ENCODE measurements at regions not wholly inside any gene's neighbourhood (a gene's known extent, or its start where the extent isn't known, plus 50 kb on each side); places are given as distances from the start of the nearest gene placed in this dataset.

DNA sequence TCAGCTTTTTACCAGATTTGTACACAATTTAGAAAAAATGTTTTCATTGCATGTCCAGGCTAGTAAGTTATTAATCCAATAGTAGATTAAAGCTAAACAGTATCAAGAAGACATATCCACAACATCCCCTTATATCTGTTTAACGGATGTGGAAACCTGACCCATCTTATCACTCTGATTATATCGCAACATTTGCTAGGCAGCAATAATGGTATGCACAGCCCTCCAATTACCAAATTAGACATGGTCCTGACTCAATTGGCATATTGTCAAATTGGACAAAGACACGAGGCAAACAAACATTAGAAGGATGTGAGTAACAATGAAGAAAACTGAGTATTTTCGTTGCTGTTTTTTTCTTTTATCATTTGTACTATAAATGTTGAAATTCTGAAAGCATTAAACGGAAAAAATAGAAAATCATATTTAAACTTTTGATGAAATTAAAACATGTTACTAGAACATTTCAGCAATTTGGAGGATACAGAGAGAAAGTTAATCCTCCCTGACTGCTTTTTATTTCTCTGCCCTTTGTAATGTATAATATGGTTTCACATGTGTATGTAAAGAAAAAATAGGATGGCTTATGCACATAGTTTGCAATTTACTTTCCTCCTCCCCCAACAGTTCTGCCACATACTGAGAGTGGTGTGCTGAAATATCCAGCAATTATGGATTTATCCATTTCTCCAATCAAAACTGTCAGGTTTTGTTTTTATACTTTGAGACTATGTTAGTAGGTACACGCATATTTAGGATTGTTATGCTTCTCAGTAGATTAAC, 633.7 kb downstream of the ZIC1 start:
- no peak for DNase-seq

GRCh38 chr3:148044151-148044550, 635.0 kb downstream of the ZIC1 start:
- no peak for DNase-seq

DNA sequence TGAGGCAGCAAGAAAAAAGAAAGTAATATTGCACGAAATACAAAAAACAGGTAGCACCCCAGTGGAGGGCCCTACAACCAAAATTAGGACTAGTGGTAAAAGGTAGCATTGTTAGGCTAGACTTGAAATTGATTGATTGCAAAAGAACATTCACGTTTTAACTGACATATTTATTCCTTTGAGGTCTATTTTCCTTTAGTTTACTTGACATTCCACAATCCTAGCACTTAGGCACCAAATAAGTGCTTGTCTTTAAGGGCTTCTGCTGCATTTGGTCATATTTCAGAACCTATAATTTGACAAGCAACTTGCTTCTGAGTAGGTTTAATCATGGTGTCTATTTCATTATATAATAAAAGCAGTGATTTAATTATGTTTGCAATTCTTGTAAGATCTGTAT, 642.7 kb upstream of the AGTR1 start:
- no peak for DNase-seq

GRCh38 chr3:148062590-148062989, 635.1 kb upstream of the AGTR1 start:
- DNase-seq = no peak

DNA sequence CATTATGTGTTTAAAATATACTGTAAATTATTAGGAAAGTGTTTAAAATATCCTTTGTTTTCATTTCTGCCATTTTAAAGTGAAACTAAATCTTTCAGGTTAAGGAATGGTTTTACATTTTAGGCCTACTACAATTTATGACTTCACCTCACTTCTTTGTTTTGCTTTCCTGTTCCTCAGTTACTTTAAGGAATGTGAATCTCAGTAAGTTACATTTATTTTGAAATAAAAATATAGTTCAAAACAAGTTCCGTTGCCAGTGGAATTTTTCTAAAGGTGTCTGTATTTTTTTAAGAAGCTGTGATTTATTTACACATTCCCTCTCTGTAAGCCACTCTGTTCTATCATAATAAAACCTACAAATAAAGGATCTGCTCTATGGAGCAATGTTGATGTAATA, 630.9 kb upstream of the AGTR1 start:
- DNase-seq = no peak

DNA sequence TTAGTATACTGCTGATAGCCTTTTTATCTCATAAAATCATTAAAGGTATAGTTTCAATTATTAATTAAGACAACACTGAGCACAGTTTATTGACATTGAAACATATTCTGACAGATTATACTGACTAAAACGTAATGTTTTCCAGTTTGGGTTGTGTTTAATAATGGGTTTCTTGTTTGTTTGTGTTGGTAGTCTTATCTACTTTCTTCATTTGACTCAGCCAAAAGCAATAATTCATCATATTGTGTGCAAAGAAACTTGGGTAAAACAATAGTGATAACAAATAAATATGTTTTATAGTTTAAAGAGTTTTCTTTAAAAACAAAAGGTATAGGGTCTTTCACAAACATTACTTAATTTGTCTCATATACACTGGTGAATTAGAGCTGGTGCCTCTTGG, 629.2 kb upstream of the AGTR1 start:
- DNase-seq = no peak

- DNase-seq = no peak
Measured at GRCh38 chr3:148070041-148070440, 627.7 kb upstream of the AGTR1 start.

GRCh38 chr3:148073721-148074456, 623.8 kb upstream of the AGTR1 start:
- no peak for DNase-seq

GRCh38 chr3:148074946-148075345, 622.8 kb upstream of the AGTR1 start:
- no peak for DNase-seq

GRCh38 chr3:148075771-148076716, 621.7 kb upstream of the AGTR1 start:
- DNase-seq = peak; percentile 27

DNA sequence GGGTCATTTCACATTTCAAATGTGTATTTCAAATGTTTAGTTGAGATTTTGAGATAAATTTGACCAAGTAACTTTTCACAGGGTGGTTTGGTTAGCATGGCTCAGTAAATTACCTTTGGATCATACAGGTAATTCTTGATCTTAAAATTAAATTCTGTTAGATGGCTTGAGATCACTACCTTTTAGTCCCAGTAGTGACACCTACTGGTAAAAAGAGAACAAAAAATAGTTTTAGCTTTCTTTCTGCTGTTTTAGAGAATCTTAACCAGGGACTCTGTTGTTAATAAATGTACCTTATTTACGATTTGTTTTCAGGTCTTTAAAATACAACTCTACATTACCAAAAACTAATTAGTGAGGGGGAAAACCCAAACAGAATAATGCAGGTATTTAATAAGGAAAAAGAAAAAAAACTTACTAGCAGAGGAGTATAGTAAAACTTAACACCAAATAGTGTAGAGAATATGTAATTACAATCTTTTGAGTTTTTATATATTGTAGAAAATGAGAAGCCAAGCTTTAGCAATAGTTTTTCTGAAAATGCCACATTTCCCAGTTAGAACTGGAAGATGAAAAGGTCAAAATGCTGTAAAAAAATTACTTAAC, 620.3 kb upstream of the AGTR1 start:
- no peak for DNase-seq

GRCh38 chr3:148077965-148078364, 619.7 kb upstream of the AGTR1 start:
- no peak for DNase-seq

- DNase-seq = no peak
Measured at GRCh38 chr3:148078658-148079057, 619.0 kb upstream of the AGTR1 start.

GRCh38 chr3:148079370-148079769, 618.3 kb upstream of the AGTR1 start:
- DNase-seq = peak; percentile 31

DNA sequence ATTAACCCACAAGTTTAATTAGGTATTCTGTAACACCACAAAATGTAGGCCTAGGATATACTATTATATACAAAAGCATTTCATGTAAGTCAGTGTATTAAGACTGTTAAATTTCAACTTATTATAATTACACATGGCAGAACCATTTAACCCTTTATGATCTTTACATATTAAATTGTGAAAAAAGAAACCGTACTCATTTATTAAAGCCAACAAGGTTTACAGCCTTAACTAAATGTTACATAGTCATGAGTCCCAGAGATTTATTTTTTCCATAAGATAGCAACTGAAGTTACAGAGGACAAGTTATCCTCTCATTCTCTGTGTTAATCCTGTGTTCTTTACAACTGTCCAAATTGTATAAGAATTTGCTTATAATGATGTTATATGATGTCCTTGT, 615.8 kb upstream of the AGTR1 start:
- no peak for DNase-seq

GRCh38 chr3:148082506-148083280, 615.0 kb upstream of the AGTR1 start:
- no peak for DNase-seq

- no peak for DNase-seq
Measured at GRCh38 chr3:148083526-148084182, 614.0 kb upstream of the AGTR1 start.

DNA sequence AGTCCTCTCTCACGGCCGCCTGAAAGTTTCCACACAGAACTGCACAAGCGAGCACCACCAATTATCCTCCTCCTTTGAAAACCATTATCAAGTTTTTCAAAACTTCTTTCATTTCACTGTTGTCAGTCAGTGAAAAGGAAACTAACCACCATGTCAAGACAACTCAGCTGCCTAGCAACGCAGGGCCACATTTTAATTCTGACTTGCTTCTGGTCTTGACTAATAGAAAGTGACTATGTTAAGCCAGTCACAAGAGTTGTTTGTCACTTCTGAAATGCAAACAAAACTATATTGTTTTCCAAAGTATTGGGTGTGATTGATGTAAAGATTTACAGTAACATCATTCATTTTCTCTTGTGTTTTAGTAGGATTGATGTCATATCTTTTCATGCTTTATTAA, 612.8 kb upstream of the AGTR1 start:
- DNase-seq = no peak

GRCh38 chr3:148087601-148088371, 609.9 kb upstream of the AGTR1 start:
- DNase-seq = no peak

DNA sequence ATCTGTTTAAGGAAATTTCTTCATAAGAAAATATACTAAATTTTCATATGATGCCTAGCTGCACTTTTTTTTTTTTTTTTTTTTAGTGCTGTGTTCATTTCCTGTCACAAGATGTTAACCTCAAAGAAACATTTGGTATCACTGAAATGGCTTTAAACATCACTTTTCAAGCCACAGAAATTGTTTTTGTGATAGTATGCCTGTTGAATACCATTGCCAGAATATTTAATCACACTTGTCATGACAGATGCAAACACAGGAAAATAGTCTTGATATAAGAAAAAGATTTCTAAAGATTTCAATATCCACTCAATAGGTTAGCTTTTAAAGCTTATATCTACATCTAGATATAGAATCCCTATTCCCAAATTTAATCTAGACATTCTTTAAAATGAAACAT, 608.5 kb upstream of the AGTR1 start:
- DNase-seq = no peak

DNA sequence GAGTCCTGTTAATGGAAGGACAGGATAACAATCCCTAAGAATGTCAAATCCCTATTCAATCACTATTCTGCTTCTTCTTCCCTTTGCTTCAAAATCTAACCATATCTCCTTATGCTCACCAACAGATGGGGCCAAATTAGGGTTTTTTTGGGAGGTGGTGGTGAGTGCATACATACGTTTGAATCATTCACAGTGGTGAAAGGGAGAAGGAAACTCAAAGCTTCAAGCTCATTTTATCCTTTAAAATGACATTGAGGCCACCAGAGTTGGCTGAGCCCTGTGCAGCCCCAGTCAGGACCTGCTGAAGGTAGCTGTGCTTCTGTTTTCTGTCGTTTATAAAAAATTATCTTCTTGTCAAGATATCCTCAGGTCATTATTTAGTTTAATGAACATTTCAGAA, 607.5 kb upstream of the AGTR1 start:
- DNase-seq = no peak

Data from left hindlimb (tissue), 1 donor.